ENCODE measurements at regions not wholly inside any gene's neighbourhood (a gene's known extent, or its start where the extent isn't known, plus 50 kb on each side); places are given as distances from the start of the nearest gene placed in this dataset.

GRCh38 chr20:39133201-39133600 lies 171.1 kb downstream of the DHX35 start:
- no peaks in the 10 kb centered on the region for H3K27me3 ChIP-seq (ENCODE audit: control insufficient read depth, low read length)
- no peaks in the 10 kb centered on the region for H3K9me2 ChIP-seq (replicated peaks; ENCODE audit: control insufficient read depth, low read length)
- H3K4me3 ChIP-seq (ENCODE audit: low read length), result no peak overlapping the region
- TF ChIP-seq EZH2phosphoT487 (IDR thresholded peaks at IDR 0.05; ENCODE audit: borderline replicate concordance, low read length) (no peak), CTCF (IDR thresholded peaks at IDR 0.05; ENCODE audit: low read depth, low read length, poor library complexity, severe bottlenecking) (no peak)
- H3K9me3 ChIP-seq (ENCODE audit: control insufficient read depth, insufficient read depth, low read length), result no peaks in the 10 kb centered on the region
- H3K27ac ChIP-seq (ENCODE audit: low read depth, low read length), result no peak overlapping the region
- H3K36me3 ChIP-seq (ENCODE audit: control insufficient read depth, low read length), result no peaks in the 10 kb centered on the region
- H3F3A ChIP-seq (ENCODE audit: control insufficient read depth, insufficient read depth), result no peaks in the 10 kb centered on the region
- H3K4me1 ChIP-seq (ENCODE audit: control insufficient read depth, low read length), result no peaks in the 10 kb centered on the region
- H3K79me2 ChIP-seq (ENCODE audit: control insufficient read depth, low read length), result no peaks in the 10 kb centered on the region
- H4K20me1 ChIP-seq (ENCODE audit: control insufficient read depth, insufficient read depth, low read depth, low read length), result no peaks in the 10 kb centered on the region
- H3K4me2 ChIP-seq (ENCODE audit: low read length), result no peak overlapping the region

DNA sequence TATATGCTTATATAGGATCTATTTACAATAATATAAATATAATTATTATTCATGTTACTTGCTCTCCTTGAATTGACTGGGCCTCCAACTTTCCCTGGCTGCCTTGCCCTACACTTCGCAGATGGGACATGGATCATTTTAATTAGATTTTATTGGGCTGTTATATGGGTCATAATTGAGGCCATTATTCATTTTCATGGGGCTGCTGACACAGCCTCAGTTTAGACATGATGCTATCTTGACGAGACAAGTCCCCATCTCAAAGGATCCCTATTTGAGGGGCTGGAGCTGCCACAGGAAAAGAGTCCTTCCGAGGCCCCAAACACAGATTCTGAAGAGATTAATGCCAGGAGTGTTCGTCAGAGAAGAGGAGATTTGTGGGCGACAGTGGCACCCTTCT lies 170.4 kb downstream of the DHX35 start:
- H3K4me3 ChIP-seq (ENCODE audit: low read length), result no peak overlapping the region
- H3K27me3 ChIP-seq (ENCODE audit: control insufficient read depth, low read length), result no peaks in the 10 kb centered on the region
- H3K9me3 ChIP-seq (ENCODE audit: control insufficient read depth, insufficient read depth, low read length), result no peaks in the 10 kb centered on the region
- TF ChIP-seq CTCF (IDR thresholded peaks at IDR 0.05; ENCODE audit: low read depth, low read length, poor library complexity, severe bottlenecking) (no peak), EZH2phosphoT487 (IDR thresholded peaks at IDR 0.05; ENCODE audit: borderline replicate concordance, low read length) (no peak)
- no peaks in the 10 kb centered on the region for H3K4me1 ChIP-seq (ENCODE audit: control insufficient read depth, low read length)
- no peaks in the 10 kb centered on the region for H3K9me2 ChIP-seq (replicated peaks; ENCODE audit: control insufficient read depth, low read length)
- H4K20me1 ChIP-seq (ENCODE audit: control insufficient read depth, insufficient read depth, low read depth, low read length), result no peaks in the 10 kb centered on the region
- no peak overlapping the region for H3K4me2 ChIP-seq (ENCODE audit: low read length)
- H3K79me2 ChIP-seq (ENCODE audit: control insufficient read depth, low read length), result no peaks in the 10 kb centered on the region
- no peak overlapping the region for H3K27ac ChIP-seq (ENCODE audit: low read depth, low read length)
- no peaks in the 10 kb centered on the region for H3K36me3 ChIP-seq (ENCODE audit: control insufficient read depth, low read length)
- no peaks in the 10 kb centered on the region for H3F3A ChIP-seq (ENCODE audit: control insufficient read depth, insufficient read depth)

GRCh38 chr20:39132093-39132492 lies 169.9 kb downstream of the DHX35 start:
- H3K36me3 ChIP-seq (ENCODE audit: control insufficient read depth, low read length), result no peaks in the 10 kb centered on the region
- H4K20me1 ChIP-seq (ENCODE audit: control insufficient read depth, insufficient read depth, low read depth, low read length), result no peaks in the 10 kb centered on the region
- no peaks in the 10 kb centered on the region for H3K27me3 ChIP-seq (ENCODE audit: control insufficient read depth, low read length)
- H3K27ac ChIP-seq (ENCODE audit: low read depth, low read length), result no peak overlapping the region
- H3K9me2 ChIP-seq (replicated peaks; ENCODE audit: control insufficient read depth, low read length), result no peaks in the 10 kb centered on the region
- TF ChIP-seq CTCF (IDR thresholded peaks at IDR 0.05; ENCODE audit: low read depth, low read length, poor library complexity, severe bottlenecking) (no peak), EZH2phosphoT487 (IDR thresholded peaks at IDR 0.05; ENCODE audit: borderline replicate concordance, low read length) (no peak)
- H3F3A ChIP-seq (ENCODE audit: control insufficient read depth, insufficient read depth), result no peaks in the 10 kb centered on the region
- no peak overlapping the region for H3K4me3 ChIP-seq (ENCODE audit: low read length)
- H3K4me1 ChIP-seq (ENCODE audit: control insufficient read depth, low read length), result no peaks in the 10 kb centered on the region
- H3K4me2 ChIP-seq (ENCODE audit: low read length), result no peak overlapping the region
- H3K79me2 ChIP-seq (ENCODE audit: control insufficient read depth, low read length), result no peaks in the 10 kb centered on the region
- H3K9me3 ChIP-seq (ENCODE audit: control insufficient read depth, insufficient read depth, low read length), result no peaks in the 10 kb centered on the region

GRCh38 chr20:39130627-39131026 lies 168.5 kb downstream of the DHX35 start:
- H3K9me2 ChIP-seq (replicated peaks; ENCODE audit: control insufficient read depth, low read length), result no peaks in the 10 kb centered on the region
- no peak overlapping the region for H3K27ac ChIP-seq (ENCODE audit: low read depth, low read length)
- TF ChIP-seq EZH2phosphoT487 (IDR thresholded peaks at IDR 0.05; ENCODE audit: borderline replicate concordance, low read length) (no peak), CTCF (IDR thresholded peaks at IDR 0.05; ENCODE audit: low read depth, low read length, poor library complexity, severe bottlenecking) (no peak)
- H3F3A ChIP-seq (ENCODE audit: control insufficient read depth, insufficient read depth), result no peaks in the 10 kb centered on the region
- no peaks in the 10 kb centered on the region for H3K36me3 ChIP-seq (ENCODE audit: control insufficient read depth, low read length)
- H4K20me1 ChIP-seq (ENCODE audit: control insufficient read depth, insufficient read depth, low read depth, low read length), result no peaks in the 10 kb centered on the region
- no peaks in the 10 kb centered on the region for H3K9me3 ChIP-seq (ENCODE audit: control insufficient read depth, insufficient read depth, low read length)
- H3K4me2 ChIP-seq (ENCODE audit: low read length), result no peak overlapping the region
- H3K79me2 ChIP-seq (ENCODE audit: control insufficient read depth, low read length), result no peaks in the 10 kb centered on the region
- no peaks in the 10 kb centered on the region for H3K4me1 ChIP-seq (ENCODE audit: control insufficient read depth, low read length)
- H3K27me3 ChIP-seq (ENCODE audit: control insufficient read depth, low read length), result no peaks in the 10 kb centered on the region
- no peak overlapping the region for H3K4me3 ChIP-seq (ENCODE audit: low read length)

All from DOHH2 (cell line).